ENCODE measurements at regions not wholly inside any gene's neighbourhood (a gene's known extent, or its start where the extent isn't known, plus 50 kb on each side); places are given as distances from the start of the nearest gene placed in this dataset.

DNA sequence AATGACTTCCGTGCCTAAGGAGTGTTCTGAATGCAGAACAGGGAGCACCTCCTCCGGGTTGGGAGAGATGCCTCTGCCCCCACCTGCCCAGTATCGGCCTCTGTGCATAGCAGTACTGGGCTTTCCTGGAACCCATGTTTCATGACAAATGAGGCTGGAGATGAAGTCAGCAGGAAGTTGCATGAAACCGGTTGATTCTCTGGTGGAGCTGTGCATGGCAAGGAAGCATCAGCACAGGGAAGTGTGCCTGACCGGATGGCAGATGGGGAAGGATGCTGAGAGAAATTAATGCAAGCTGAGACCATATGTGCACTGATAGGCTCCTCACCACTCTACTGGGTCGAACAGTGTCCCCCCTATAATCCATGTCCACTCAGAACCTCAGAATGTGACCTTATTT, 155.5 kb downstream of the CDH26 start (continued):
- TF ChIP-seq GATA3 (IDR thresholded peaks at IDR 0.05; ENCODE audit: borderline replicate concordance) (no peak), MAZ (IDR thresholded peaks at IDR 0.05; ENCODE audit: borderline replicate concordance, low read depth, low read length) (no peak), CHD2 (IDR thresholded peaks at IDR 0.05; ENCODE audit: low read length, partially characterized antibody) (no peak), HMGXB4 (CRISPR knock-in tag; IDR thresholded peaks at IDR 0.05; ENCODE audit: borderline replicate concordance) (no peak)
- TF ChIP-seq, protein P1, sequence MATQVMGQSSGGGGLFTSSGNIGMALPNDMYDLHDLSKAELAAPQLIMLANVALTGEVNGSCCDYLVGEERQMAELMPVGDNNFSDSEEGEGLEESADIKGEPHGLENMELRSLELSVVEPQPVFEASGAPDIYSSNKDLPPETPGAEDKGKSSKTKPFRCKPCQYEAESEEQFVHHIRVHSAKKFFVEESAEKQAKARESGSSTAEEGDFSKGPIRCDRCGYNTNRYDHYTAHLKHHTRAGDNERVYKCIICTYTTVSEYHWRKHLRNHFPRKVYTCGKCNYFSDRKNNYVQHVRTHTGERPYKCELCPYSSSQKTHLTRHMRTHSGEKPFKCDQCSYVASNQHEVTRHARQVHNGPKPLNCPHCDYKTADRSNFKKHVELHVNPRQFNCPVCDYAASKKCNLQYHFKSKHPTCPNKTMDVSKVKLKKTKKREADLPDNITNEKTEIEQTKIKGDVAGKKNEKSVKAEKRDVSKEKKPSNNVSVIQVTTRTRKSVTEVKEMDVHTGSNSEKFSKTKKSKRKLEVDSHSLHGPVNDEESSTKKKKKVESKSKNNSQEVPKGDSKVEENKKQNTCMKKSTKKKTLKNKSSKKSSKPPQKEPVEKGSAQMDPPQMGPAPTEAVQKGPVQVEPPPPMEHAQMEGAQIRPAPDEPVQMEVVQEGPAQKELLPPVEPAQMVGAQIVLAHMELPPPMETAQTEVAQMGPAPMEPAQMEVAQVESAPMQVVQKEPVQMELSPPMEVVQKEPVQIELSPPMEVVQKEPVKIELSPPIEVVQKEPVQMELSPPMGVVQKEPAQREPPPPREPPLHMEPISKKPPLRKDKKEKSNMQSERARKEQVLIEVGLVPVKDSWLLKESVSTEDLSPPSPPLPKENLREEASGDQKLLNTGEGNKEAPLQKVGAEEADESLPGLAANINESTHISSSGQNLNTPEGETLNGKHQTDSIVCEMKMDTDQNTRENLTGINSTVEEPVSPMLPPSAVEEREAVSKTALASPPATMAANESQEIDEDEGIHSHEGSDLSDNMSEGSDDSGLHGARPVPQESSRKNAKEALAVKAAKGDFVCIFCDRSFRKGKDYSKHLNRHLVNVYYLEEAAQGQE (IDR thresholded peaks at IDR 0.05) = no peak

GRCh38 chr20:60115451-60115850, 157.2 kb downstream of the CDH26 start:
- no peak for DNase-seq (ENCODE audit: low read depth in 1 of 2, low spot score in 1 of 2)
- Histone ChIP-seq H3K4me2 (no peak overlapping the region), H3K4me1 (no peaks in the 10 kb centered on the region), H3K27ac (no peak overlapping the region), H3K4me3 (no peak overlapping the region), H3K9me3 (no peaks in the 10 kb centered on the region)
- POLR2A ChIA-PET = no interaction called here
- no peak for ATAC-seq
- CTCF ChIA-PET = interaction anchor here (4.7 kb wide), 1 partner anchor 22 kb away, joined by 18 read pairs; no protein-coding TSS in a partner anchor
- no peak for TF ChIP-seq RCOR1 (IDR thresholded peaks at IDR 0.05; ENCODE audit: low read depth, low read length)
- TF ChIP-seq EHF (CRISPR knock-in tag; IDR thresholded peaks at IDR 0.05) = no peak
- TF ChIP-seq ATOH8 (CRISPR knock-in tag; IDR thresholded peaks at IDR 0.05; ENCODE audit: low read depth) = no peak
- no peak for TF ChIP-seq MAZ (IDR thresholded peaks at IDR 0.05; ENCODE audit: borderline replicate concordance, low read depth, low read length)
- no peak for TF ChIP-seq ZSCAN20 (CRISPR knock-in tag; IDR thresholded peaks at IDR 0.05)
- no peak for FAIRE-seq
- 11% methylated on average over 6 of the region's 6 CpGs for WGBS (ENCODE audit: missing lambda C conversion rate)

GRCh38 chr20:60116128-60116909, 158.1 kb downstream of the CDH26 start:
- no peak overlapping the region for H3K27ac ChIP-seq
- WGBS (ENCODE audit: missing lambda C conversion rate) = 56% methylated on average over 18 of the region's 18 CpGs
- ATAC-seq (peak in 1 of 2 experiments; percentile 55; a peak in 3 of 6 replicates), FAIRE-seq (no peak), DNase-seq (ENCODE audit: low read depth in 1 of 2, low spot score in 1 of 2) (peak in 1 of 2 experiments; percentile 17)
- ChIA-PET CTCF (interaction anchor here (4.7 kb wide), 1 partner anchor 21 kb away, joined by 18 read pairs; no protein-coding TSS in a partner anchor), POLR2A (no interaction called here)
- H3K4me2 ChIP-seq = no peak overlapping the region
- H3K4me3 ChIP-seq = no peak overlapping the region
- H3K4me1 ChIP-seq = no peaks in the 10 kb centered on the region
- TF ChIP-seq MYC (IDR thresholded peaks at IDR 0.05; ENCODE audit: borderline replicate concordance, low read length) (no peak), MAZ (IDR thresholded peaks at IDR 0.05; ENCODE audit: borderline replicate concordance, low read depth, low read length) (no peak), RCOR1 (IDR thresholded peaks at IDR 0.05; ENCODE audit: low read depth, low read length) (no peak), USF2 (IDR thresholded peaks at IDR 0.05) (no peak), ESRRA (IDR thresholded peaks at IDR 0.05; ENCODE audit: borderline replicate concordance, low read length) (no peak), NPAS2 (CRISPR knock-in tag; IDR thresholded peaks at IDR 0.05; ENCODE audit: borderline replicate concordance) (no peak), KDM5A (IDR thresholded peaks at IDR 0.05) (no peak), KDM1A (IDR thresholded peaks at IDR 0.05; ENCODE audit: low read depth) (no peak), JUNB (IDR thresholded peaks at IDR 0.05) (no peak), E2F6 (IDR thresholded peaks at IDR 0.05; ENCODE audit: borderline replicate concordance, low read depth) (no peak), ATOH8 (CRISPR knock-in tag; IDR thresholded peaks at IDR 0.05; ENCODE audit: low read depth) (no peak)
- TF ChIP-seq, protein P2, sequence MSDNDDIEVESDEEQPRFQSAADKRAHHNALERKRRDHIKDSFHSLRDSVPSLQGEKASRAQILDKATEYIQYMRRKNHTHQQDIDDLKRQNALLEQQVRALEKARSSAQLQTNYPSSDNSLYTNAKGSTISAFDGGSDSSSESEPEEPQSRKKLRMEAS (IDR thresholded peaks at IDR 0.05) = no peak
- no peaks in the 10 kb centered on the region for H3K9me3 ChIP-seq
